Middle frontal gyrus (tissue), 1 donor: ENCODE measurements at regions not wholly inside any gene's neighbourhood (a gene's known extent, or its start where the extent isn't known, plus 50 kb on each side); places are given as distances from the start of the nearest gene placed in this dataset.
"Not testable (repeated sequence)": the region's sequence is repeated elsewhere in the genome, so short reads cannot be mapped to it uniquely, and the experiment has no call there.

ENCODE experiments used
- DNase-seq: peaks from one replicate; pipeline ENCODE4 v3.0.0-alpha.2; 2015; ENCODE audit warnings: low spot score; ENCODE audit errors: extremely low spot score

GRCh38 chr2:59385971-59386370, 1144.8 kb upstream of the FANCL start:
- DNase-seq: no peak

- no peak for DNase-seq
These were observed 1142.3 kb upstream of the FANCL start for GRCh38 chr2:59383473-59383872.

- no peak for DNase-seq
These were observed 1137.0 kb upstream of the FANCL start for GRCh38 chr2:59378127-59378526.

- no peak for DNase-seq
These were observed 1125.2 kb upstream of the FANCL start for GRCh38 chr2:59366288-59366687.

- DNase-seq: no peak
These were observed 1113.4 kb upstream of the FANCL start for GRCh38 chr2:59354498-59354897.

GRCh38 chr2:59353306-59353921, 1112.3 kb upstream of the FANCL start:
- no peak for DNase-seq

- DNase-seq: no peak
These were observed 1101.0 kb upstream of the FANCL start for GRCh38 chr2:59342166-59342565.

- no peak for DNase-seq
These were observed 1098.7 kb upstream of the FANCL start for GRCh38 chr2:59339837-59340207.

GRCh38 chr2:59339121-59339836, 1098.2 kb upstream of the FANCL start:
- no peak for DNase-seq

- DNase-seq: no peak
These were observed 1091.9 kb upstream of the FANCL start for GRCh38 chr2:59333007-59333406.

- not testable (repeated sequence) for DNase-seq
These were observed 1085.6 kb upstream of the FANCL start for GRCh38 chr2:59326581-59327365.

GRCh38 chr2:59322870-59323269, 1081.7 kb upstream of the FANCL start:
- no peak for DNase-seq

GRCh38 chr2:59322005-59322404, 1080.9 kb upstream of the FANCL start:
- DNase-seq: no peak

GRCh38 chr2:59314031-59314766, 1073.1 kb upstream of the FANCL start:
- DNase-seq: no peak

GRCh38 chr2:59312967-59313940, 1072.1 kb upstream of the FANCL start:
- no peak for DNase-seq

GRCh38 chr2:59312029-59312428, 1070.9 kb upstream of the FANCL start:
- no peak for DNase-seq

- DNase-seq: no peak
These were observed 1067.0 kb upstream of the FANCL start for GRCh38 chr2:59308108-59308507.

- DNase-seq: no peak
These were observed 1066.1 kb upstream of the FANCL start for GRCh38 chr2:59307196-59307595.

GRCh38 chr2:59303272-59303671, 1062.1 kb upstream of the FANCL start:
- no peak for DNase-seq

- no peak for DNase-seq
These were observed 1061.6 kb upstream of the FANCL start for GRCh38 chr2:59302683-59303082.
